Spinal cord (tissue), 9 donors: ENCODE measurements at regions not wholly inside any gene's neighbourhood (a gene's known extent, or its start where the extent isn't known, plus 50 kb on each side); places are given as distances from the start of the nearest gene placed in this dataset.

ENCODE experiments used
- DNase-seq, 6 donors: peaks; one replicate each; pipeline versions ENCODE4 v3.0.0 to v3.0.0-alpha.2; 2013 to 2015; ENCODE audit warnings: low spot score in 6 of 6, low read depth in 4 of 6
- H3K27ac ChIP-seq: one replicate; pipeline ENCODE4 v1.5.1; 2013; ENCODE audit warnings: low read depth, low read length, control low read depth
- H3K27me3 ChIP-seq: one replicate; pipeline ENCODE4 v1.6.1; 2013; ENCODE audit warnings: low read length; ENCODE audit not compliant: control insufficient read depth, insufficient read depth
- H3K36me3 ChIP-seq: one replicate; pipeline ENCODE4 v1.6.1; 2013; ENCODE audit warnings: low read length; ENCODE audit not compliant: control insufficient read depth, insufficient read depth
- H3K4me1 ChIP-seq: one replicate; pipeline ENCODE4 v1.6.1; 2013; ENCODE audit warnings: low read length; ENCODE audit not compliant: control insufficient read depth, insufficient read depth
- H3K4me3 ChIP-seq: one replicate; pipeline ENCODE4 v1.5.1; 2013; ENCODE audit warnings: low read depth, low read length, control low read depth
- H3K9me3 ChIP-seq: one replicate; pipeline ENCODE4 v1.6.1; 2013; ENCODE audit warnings: low read length; ENCODE audit not compliant: control insufficient read depth, insufficient read depth
- WGBS: methylation state at CpG from one replicate; pipeline ENCODE4 v1.1.5; 2013; ENCODE audit warnings: missing lambda C conversion rate; ENCODE audit not compliant: insufficient coverage; 5-methylcytosine and 5-hydroxymethylcytosine counted together
- donor health status: healthy.

GRCh38 chrX:17291171-17291900 lies 83.7 kb upstream of the NHS start:
- H3K27me3 ChIP-seq = peaks cover 6% of the 10 kb centered on the region
- no CpG with 5 or more reads among the region's 2 CpGs for WGBS
- H3K9me3 ChIP-seq = no peaks in the 10 kb centered on the region
- no peaks in the 10 kb centered on the region for H3K4me1 ChIP-seq
- H3K4me3 ChIP-seq = no peak overlapping the region
- no peaks in the 10 kb centered on the region for H3K36me3 ChIP-seq
- peak in 1 of 6 donors; percentile 3 for DNase-seq
- H3K27ac ChIP-seq = no peak overlapping the region

- no peaks in the 10 kb centered on the region for H3K9me3 ChIP-seq
- no peak overlapping the region for H3K4me3 ChIP-seq
- WGBS = 32% methylated on average over 2 of the region's 4 CpGs
- H3K27me3 ChIP-seq = peaks cover 4% of the 10 kb centered on the region
- H3K4me1 ChIP-seq = no peaks in the 10 kb centered on the region
- DNase-seq = peak in 2 of 6 donors; percentile 39 to 40
- no peak overlapping the region for H3K27ac ChIP-seq
- H3K36me3 ChIP-seq = no peaks in the 10 kb centered on the region
Observed at GRCh38 chrX:17292111-17292527, 82.9 kb upstream of the NHS start.

GRCh38 chrX:17294561-17294960 lies 80.4 kb upstream of the NHS start:
- Histone ChIP-seq H3K4me1 (no peaks in the 10 kb centered on the region), H3K36me3 (no peaks in the 10 kb centered on the region), H3K4me3 (no peak overlapping the region), H3K27ac (no peak overlapping the region), H3K27me3 (peaks cover 4% of the 10 kb centered on the region), H3K9me3 (no peaks in the 10 kb centered on the region)
- no CpG with 5 or more reads among the region's 1 CpG for WGBS
- no peak for DNase-seq

- DNase-seq = peak in 1 of 6 donors; percentile 6
- Histone ChIP-seq H3K27ac (no peak overlapping the region), H3K27me3 (peaks cover 4% of the 10 kb centered on the region), H3K4me3 (no peak overlapping the region), H3K36me3 (no peaks in the 10 kb centered on the region), H3K9me3 (no peaks in the 10 kb centered on the region), H3K4me1 (no peaks in the 10 kb centered on the region)
- no CpG with 5 or more reads among the region's 1 CpG for WGBS
Observed at GRCh38 chrX:17295791-17296190, 79.2 kb upstream of the NHS start.

- H3K4me1 ChIP-seq = no peaks in the 10 kb centered on the region
- no peaks in the 10 kb centered on the region for H3K36me3 ChIP-seq
- peaks cover 4% of the 10 kb centered on the region for H3K27me3 ChIP-seq
- H3K27ac ChIP-seq = no peak overlapping the region
- no peaks in the 10 kb centered on the region for H3K9me3 ChIP-seq
- no CpG with 5 or more reads among the region's 1 CpG for WGBS
- DNase-seq = no peak
- no peak overlapping the region for H3K4me3 ChIP-seq
Observed at GRCh38 chrX:17298564-17298963, 76.4 kb upstream of the NHS start.

- H3K9me3 ChIP-seq = no peaks in the 10 kb centered on the region
- peaks cover 4% of the 10 kb centered on the region for H3K27me3 ChIP-seq
- no peaks in the 10 kb centered on the region for H3K36me3 ChIP-seq
- H3K4me1 ChIP-seq = no peaks in the 10 kb centered on the region
- H3K27ac ChIP-seq = no peak overlapping the region
- DNase-seq = peak in 2 of 6 donors; percentile 6 to 11
- 80% methylated on average over 2 of the region's 5 CpGs for WGBS
- no peak overlapping the region for H3K4me3 ChIP-seq
Observed at GRCh38 chrX:17299206-17299605, 75.8 kb upstream of the NHS start.

GRCh38 chrX:17323397-17323796 lies 51.6 kb upstream of the NHS start:
- 100% methylated on average over 1 of the region's 4 CpGs for WGBS
- H3K9me3 ChIP-seq = no peaks in the 10 kb centered on the region

More at GRCh38 chrX:17323397-17323796, 51.6 kb upstream of the NHS start:
- no peaks in the 10 kb centered on the region for H3K27me3 ChIP-seq
- no peaks in the 10 kb centered on the region for H3K4me1 ChIP-seq
- DNase-seq = no peak
- no peak overlapping the region for H3K27ac ChIP-seq
- no peak overlapping the region for H3K4me3 ChIP-seq
- H3K36me3 ChIP-seq = no peaks in the 10 kb centered on the region
